T-helper 17 cell (primary cell): ENCODE measurements at regions not wholly inside any gene's neighbourhood (a gene's known extent, or its start where the extent isn't known, plus 50 kb on each side); places are given as distances from the start of the nearest gene placed in this dataset.
"Not testable (repeated sequence)": the region's sequence is repeated elsewhere in the genome, so short reads cannot be mapped to it uniquely, and the experiment has no call there.

Experiments
- ATAC-seq: fragments of 150-1000 bp; cut with Tn5 transposase; 2 replicates; pipeline ENCODE4 v1.10.0; 2021; ENCODE audit warnings: mild to moderate bottlenecking, moderate library complexity
- DNase-seq, 3 donors: peaks; one replicate each; pipeline versions ENCODE4 v3.0.0 to v3.0.0-alpha.2; 2020 to 2021
- H3K9me3 ChIP-seq: one replicate; pipeline ENCODE4 v1.7.0; 2013; ENCODE audit warnings: low read length, mild to moderate bottlenecking; ENCODE audit not compliant: control insufficient read depth, poor library complexity, severe bottlenecking
- H3K27ac Mint-ChIP-seq: one replicate; pipeline ENCODE4 v1.8.0; 2022; ENCODE audit warnings: mild to moderate bottlenecking, moderate library complexity, mixed read lengths
- H3K27me3 Mint-ChIP-seq: one replicate; pipeline ENCODE4 v1.8.0; 2022; ENCODE audit warnings: mixed read lengths
- H3K36me3 Mint-ChIP-seq: one replicate; pipeline ENCODE4 v1.8.0; 2022; ENCODE audit warnings: low read depth, mixed read lengths
- H3K4me1 Mint-ChIP-seq: one replicate; pipeline ENCODE4 v1.8.0; 2022; ENCODE audit warnings: mild to moderate bottlenecking, mixed read lengths
- H3K4me3 Mint-ChIP-seq: one replicate; pipeline ENCODE4 v1.8.0; 2022; ENCODE audit warnings: mild to moderate bottlenecking, moderate library complexity, mixed read lengths

GRCh38 chr2:8552293-8552801, 129.5 kb upstream of the ID2 start:
- H3K27ac Mint-ChIP-seq, result no peak overlapping the region
- no peaks in the 10 kb centered on the region for H3K36me3 Mint-ChIP-seq
- peaks cover 18% of the 10 kb centered on the region for H3K4me1 Mint-ChIP-seq
- DNase-seq (no peak), ATAC-seq (no peak)
- no peak overlapping the region for H3K4me3 Mint-ChIP-seq
- H3K27me3 Mint-ChIP-seq, result no peaks in the 10 kb centered on the region
- no peaks in the 10 kb centered on the region for H3K9me3 ChIP-seq

GRCh38 chr2:8553643-8554042, 128.2 kb upstream of the ID2 start:
- no peaks in the 10 kb centered on the region for H3K36me3 Mint-ChIP-seq
- DNase-seq (no peak), ATAC-seq (no peak)
- no peaks in the 10 kb centered on the region for H3K27me3 Mint-ChIP-seq
- H3K27ac Mint-ChIP-seq, result no peak overlapping the region
- H3K4me3 Mint-ChIP-seq, result no peak overlapping the region
- H3K4me1 Mint-ChIP-seq, result peaks cover 11% of the 10 kb centered on the region
- no peaks in the 10 kb centered on the region for H3K9me3 ChIP-seq

DNA sequence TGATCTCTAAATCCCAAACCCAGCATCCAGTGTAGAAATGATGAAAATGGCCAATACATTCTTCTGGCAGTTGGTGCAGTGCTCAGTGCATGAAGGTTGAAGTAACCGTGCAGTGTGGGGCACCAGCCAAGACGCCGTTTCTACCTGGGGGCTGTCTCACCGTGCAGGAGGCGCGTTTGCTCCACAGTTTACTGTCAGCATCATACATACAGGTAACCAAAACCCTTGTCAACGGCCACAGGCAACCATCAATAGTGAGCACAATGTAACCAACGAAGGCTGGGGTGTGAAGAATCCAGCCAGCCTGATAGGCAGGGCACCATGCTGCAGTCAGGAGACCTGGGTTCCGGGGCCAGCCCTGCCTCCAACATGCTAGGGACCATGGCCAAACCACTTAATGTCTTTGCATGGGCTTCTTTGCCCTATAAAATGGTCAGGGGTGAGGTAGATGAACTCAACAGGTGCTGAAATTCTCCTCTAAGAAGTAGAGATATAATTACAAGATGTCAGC, 127.5 kb upstream of the ID2 start:
- Mint-ChIP-seq H3K27ac (no peak overlapping the region), H3K27me3 (no peaks in the 10 kb centered on the region), H3K4me1 (peaks cover 8% of the 10 kb centered on the region), H3K4me3 (no peak overlapping the region), H3K36me3 (no peaks in the 10 kb centered on the region)
- no peaks in the 10 kb centered on the region for H3K9me3 ChIP-seq
- no peak for DNase-seq
- ATAC-seq, result no peak

GRCh38 chr2:8555543-8555942, 126.3 kb upstream of the ID2 start:
- ATAC-seq, result no peak
- H3K36me3 Mint-ChIP-seq, result no peaks in the 10 kb centered on the region
- H3K27ac Mint-ChIP-seq, result no peak overlapping the region
- no peak for DNase-seq
- no peak overlapping the region for H3K4me3 Mint-ChIP-seq
- no peaks in the 10 kb centered on the region for H3K27me3 Mint-ChIP-seq
- peaks cover 8% of the 10 kb centered on the region for H3K4me1 Mint-ChIP-seq
- H3K9me3 ChIP-seq, result no peaks in the 10 kb centered on the region

DNA sequence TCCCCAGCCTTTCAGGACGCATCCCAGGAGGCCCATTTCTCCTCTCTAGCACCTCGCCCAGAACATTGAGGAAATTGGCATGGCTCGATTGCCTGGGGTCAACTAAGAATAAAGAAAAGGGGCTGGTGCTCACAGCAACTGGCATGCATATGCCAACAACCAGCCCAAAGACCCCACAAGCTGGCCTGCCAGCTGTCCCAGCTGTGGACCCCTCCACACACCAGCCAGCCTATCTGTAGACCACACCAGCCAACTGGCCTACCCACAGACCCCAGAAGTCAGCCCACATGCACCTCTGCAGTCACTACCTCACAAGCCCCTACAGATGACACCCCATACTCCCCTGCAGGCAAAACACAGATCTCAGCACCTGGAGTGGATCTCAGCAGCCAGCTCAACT, 123.8 kb upstream of the ID2 start:
- no peaks in the 10 kb centered on the region for H3K27me3 Mint-ChIP-seq
- H3K4me1 Mint-ChIP-seq, result no peaks in the 10 kb centered on the region
- no peak overlapping the region for H3K27ac Mint-ChIP-seq
- H3K9me3 ChIP-seq, result no peaks in the 10 kb centered on the region
- no peak overlapping the region for H3K4me3 Mint-ChIP-seq
- DNase-seq (no peak), ATAC-seq (no peak)
- H3K36me3 Mint-ChIP-seq, result no peaks in the 10 kb centered on the region

- Mint-ChIP-seq H3K27me3 (no peaks in the 10 kb centered on the region), H3K36me3 (no peaks in the 10 kb centered on the region), H3K27ac (no peak overlapping the region), H3K4me1 (no peaks in the 10 kb centered on the region), H3K4me3 (no peak overlapping the region)
- DNase-seq (no peak), ATAC-seq (no peak)
- H3K9me3 ChIP-seq, result no peaks in the 10 kb centered on the region
These were observed 122.9 kb upstream of the ID2 start for GRCh38 chr2:8558956-8559355.

DNA sequence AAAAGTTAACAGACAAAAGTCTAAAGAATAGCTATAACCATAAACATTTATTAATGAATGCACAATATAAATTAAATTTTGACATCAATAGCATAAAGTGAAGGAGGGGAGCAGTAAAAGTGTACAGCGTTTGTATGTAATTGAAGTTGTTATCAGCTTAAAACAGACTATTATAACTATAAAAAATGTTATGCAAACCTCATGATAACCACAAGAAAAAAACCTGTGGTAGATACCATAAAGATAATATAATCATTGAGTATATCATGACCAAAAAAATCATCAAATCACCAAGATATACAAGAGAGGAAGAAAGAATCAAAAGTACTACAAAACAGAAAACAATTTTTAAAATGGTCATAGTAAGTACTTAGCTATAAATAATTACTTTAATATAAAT, 122.1 kb upstream of the ID2 start:
- DNase-seq (no peak), ATAC-seq (no peak)
- H3K4me3 Mint-ChIP-seq, result no peak overlapping the region
- no peaks in the 10 kb centered on the region for H3K36me3 Mint-ChIP-seq
- peaks cover 7% of the 10 kb centered on the region for H3K4me1 Mint-ChIP-seq
- H3K9me3 ChIP-seq, result no peaks in the 10 kb centered on the region
- no peak overlapping the region for H3K27ac Mint-ChIP-seq
- no peaks in the 10 kb centered on the region for H3K27me3 Mint-ChIP-seq

GRCh38 chr2:8561692-8562091, 120.2 kb upstream of the ID2 start:
- not testable (repeated sequence) for H3K36me3 Mint-ChIP-seq, H3K9me3 ChIP-seq, ATAC-seq, H3K27ac Mint-ChIP-seq, H3K4me3 Mint-ChIP-seq, DNase-seq, H3K4me1 Mint-ChIP-seq, H3K27me3 Mint-ChIP-seq

- Mint-ChIP-seq H3K4me3 (no peak overlapping the region), H3K4me1 (peaks cover 11% of the 10 kb centered on the region), H3K27ac (no peak overlapping the region), H3K27me3 (no peaks in the 10 kb centered on the region), H3K36me3 (no peaks in the 10 kb centered on the region)
- DNase-seq, result no peak
- no peak for ATAC-seq
- H3K9me3 ChIP-seq, result no peaks in the 10 kb centered on the region
These were observed 117.9 kb upstream of the ID2 start for GRCh38 chr2:8563814-8564474.

DNA sequence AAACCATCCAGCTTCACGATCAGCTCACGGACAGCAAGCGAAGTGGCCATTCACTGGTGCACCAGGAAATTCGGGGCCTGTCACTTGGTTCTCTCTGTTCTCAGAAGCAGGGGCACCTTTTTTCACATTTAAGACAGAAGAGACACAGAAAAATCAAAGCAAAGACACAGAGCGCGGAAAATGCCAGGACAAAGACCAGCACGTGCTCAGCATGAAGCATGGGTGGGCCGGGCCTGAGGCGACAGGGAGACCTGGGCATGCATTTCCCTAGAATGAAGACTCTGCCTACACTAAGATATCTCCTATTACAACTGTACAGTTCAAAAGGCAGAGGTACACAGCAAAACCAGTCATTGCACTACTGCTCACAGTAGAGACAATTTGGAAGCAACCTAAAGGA, 117.4 kb upstream of the ID2 start:
- no peaks in the 10 kb centered on the region for H3K27me3 Mint-ChIP-seq
- H3K4me3 Mint-ChIP-seq, result no peak overlapping the region
- no peak for DNase-seq

GRCh38 chr2:8565399-8566154, 116.3 kb upstream of the ID2 start:
- H3K27ac Mint-ChIP-seq, result no peak overlapping the region
- no peaks in the 10 kb centered on the region for H3K9me3 ChIP-seq
- DNase-seq (no peak), ATAC-seq (no peak)
- no peak overlapping the region for H3K4me3 Mint-ChIP-seq
- no peaks in the 10 kb centered on the region for H3K27me3 Mint-ChIP-seq
- no peaks in the 10 kb centered on the region for H3K36me3 Mint-ChIP-seq
- H3K4me1 Mint-ChIP-seq, result peaks cover 11% of the 10 kb centered on the region

More for the DNA sequence above, 117.4 kb upstream of the ID2 start:
- H3K9me3 ChIP-seq, result no peaks in the 10 kb centered on the region
- no peak for ATAC-seq
- Mint-ChIP-seq H3K36me3 (no peaks in the 10 kb centered on the region), H3K4me1 (peaks cover 11% of the 10 kb centered on the region), H3K27ac (no peak overlapping the region)

GRCh38 chr2:8566155-8566670, 115.6 kb upstream of the ID2 start:
- H3K4me3 Mint-ChIP-seq, result no peak overlapping the region
- no peak overlapping the region for H3K27ac Mint-ChIP-seq
- H3K4me1 Mint-ChIP-seq, result peaks cover 11% of the 10 kb centered on the region
- ATAC-seq (no peak), DNase-seq (no peak)
- H3K27me3 Mint-ChIP-seq, result no peaks in the 10 kb centered on the region
- H3K9me3 ChIP-seq, result no peaks in the 10 kb centered on the region
- no peaks in the 10 kb centered on the region for H3K36me3 Mint-ChIP-seq

GRCh38 chr2:8566774-8567468, 114.9 kb upstream of the ID2 start:
- Mint-ChIP-seq H3K4me1 (peaks cover 13% of the 10 kb centered on the region), H3K4me3 (no peak overlapping the region), H3K27me3 (no peaks in the 10 kb centered on the region), H3K36me3 (no peaks in the 10 kb centered on the region), H3K27ac (peak overlapping the region; percentile 29)
- H3K9me3 ChIP-seq, result no peaks in the 10 kb centered on the region
- ATAC-seq, result no peak
- DNase-seq, result no peak
